HL-60/S4 treated with phorbol 12-myristate 13-acetate at 8.2 ng/mL for 4 days and 3 days (cell line): ENCODE measurements at regions not wholly inside any gene's neighbourhood (a gene's known extent, or its start where the extent isn't known, plus 50 kb on each side); places are given as distances from the start of the nearest gene placed in this dataset.

ENCODE experiments used
- in situ Hi-C: fragments of 300-500 bp; cut with MboI; formaldehyde crosslinking; loops from 2 replicates; pipeline ENCODE4 v1.15.0; 2022; ENCODE audit warnings: low sequenced_read_pairs

- in situ Hi-C loops, result no loop called here
These were observed 351.9 kb downstream of the C16orf95 start for GRCh38 chr16:86965331-86965730.

DNA sequence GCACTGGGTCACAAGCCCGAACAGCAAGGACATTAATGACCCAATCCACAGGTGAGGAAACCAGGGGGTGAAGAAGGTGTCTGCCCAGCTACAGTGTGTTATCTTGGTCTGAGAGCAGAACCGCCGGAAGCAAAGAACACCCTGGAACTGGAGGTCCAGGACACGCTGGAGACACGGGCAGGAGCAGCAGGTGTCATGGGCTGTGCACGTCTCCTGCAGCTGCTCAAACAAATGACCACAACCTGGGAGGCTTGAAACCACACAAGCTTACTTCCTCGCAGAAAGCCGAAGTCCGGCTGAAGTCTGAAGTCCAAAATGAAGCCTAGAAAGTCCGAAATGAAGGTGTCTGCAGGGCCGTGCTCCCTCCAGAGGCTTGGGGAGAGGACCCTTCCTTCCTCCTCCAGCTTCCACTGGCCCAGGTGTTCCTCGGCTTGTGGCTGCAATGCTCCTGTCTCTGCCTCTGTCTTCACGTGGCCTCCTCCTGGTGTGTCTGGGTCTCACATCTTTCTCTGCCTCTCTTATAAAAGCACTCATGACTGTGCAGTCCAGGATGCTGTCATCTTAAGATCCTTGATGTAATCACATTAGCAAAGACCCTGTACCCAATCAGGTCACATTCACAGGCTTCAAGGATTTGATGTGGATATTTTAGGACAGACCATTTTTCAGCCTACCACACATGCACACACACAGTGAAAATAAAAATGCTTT, 351.2 kb downstream of the C16orf95 start:
- in situ Hi-C loops, result no loop called here

GRCh38 chr16:86966777-86967176, 350.4 kb downstream of the C16orf95 start:
- in situ Hi-C loops, result no loop called here

DNA sequence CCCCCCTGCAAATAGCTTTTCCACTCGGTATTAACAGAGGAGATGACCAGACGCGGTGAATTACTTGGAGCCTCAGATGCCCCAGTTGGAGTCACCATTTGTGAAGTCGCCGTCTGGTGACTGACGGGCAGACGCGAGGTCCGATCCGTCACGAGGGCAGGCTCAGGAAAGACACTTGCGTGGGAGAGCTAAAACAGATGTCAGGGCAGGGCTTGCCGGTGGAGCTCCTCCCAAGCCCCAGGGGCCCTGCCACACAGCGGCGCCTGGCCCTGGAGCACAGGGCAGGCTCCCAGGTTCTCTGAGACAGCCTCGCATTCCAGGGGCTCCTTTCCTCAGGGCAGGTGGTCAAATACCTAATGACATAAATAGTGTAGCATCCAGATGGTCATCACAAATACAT, 348.3 kb downstream of the C16orf95 start:
- in situ Hi-C loops, result no loop called here

DNA sequence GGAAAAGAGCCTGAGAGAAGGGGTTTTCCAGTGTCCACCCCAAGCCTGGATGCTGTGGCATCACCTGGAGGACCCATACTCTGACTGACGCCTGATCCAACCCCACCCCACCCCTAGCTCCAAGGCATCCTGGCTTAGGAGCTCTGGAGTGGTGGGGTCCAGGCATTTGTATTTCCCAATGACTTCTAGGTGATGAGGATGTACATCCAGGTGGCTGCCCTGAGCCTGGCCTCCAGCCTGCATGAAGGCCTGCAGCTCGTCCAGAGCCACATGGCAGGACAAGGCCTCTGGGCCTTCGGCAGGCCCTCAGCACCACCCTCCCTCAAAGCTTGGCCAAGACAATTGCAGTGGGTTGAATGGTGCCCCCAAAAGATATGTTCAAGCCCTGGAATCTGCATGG, 347.5 kb downstream of the C16orf95 start:
- in situ Hi-C loops, result no loop called here

GRCh38 chr16:86970279-86970678, 346.9 kb downstream of the C16orf95 start:
- in situ Hi-C loops, result no loop called here

DNA sequence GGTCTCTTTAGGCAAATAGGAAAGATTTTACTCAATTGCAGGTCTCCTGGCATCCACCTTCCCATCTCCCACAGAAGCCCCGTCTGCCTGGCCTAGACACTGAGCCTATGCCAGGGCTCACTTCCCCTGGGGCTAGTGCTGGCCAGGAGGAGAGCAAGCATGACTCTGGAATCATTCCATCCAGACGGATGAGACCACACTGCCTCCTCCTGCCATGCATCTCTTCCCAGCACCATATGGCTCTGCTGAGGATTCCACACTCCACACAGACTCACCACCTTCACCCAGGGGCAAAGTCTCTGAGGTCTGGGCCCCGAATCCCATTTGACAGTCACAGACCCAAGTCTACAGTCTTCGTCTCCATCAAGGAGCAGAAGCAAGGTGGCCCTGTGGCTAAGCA, 346.5 kb downstream of the C16orf95 start:
- in situ Hi-C loops, result no loop called here

DNA sequence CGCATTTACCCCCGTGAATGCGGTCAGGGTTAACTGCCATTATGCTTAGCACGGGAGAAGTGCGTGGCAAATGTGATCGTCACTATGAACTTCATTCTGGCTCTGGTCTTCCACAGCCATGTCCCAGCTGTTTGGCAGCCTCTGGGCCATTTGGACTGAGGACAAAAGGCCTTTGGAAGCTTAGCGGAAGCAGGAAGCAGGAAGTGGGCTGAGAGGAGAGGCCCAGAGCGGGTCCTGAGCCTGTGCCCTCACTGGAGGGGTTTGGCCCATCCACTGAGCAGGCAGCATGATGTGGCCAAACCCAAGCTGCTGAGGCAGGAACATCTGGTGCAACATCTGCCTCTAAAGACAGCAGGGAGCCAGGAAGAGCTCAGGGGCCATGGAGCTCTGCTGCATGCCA, 345.9 kb downstream of the C16orf95 start:
- in situ Hi-C loops, result no loop called here

GRCh38 chr16:86974120-86974519, 343.1 kb downstream of the C16orf95 start:
- in situ Hi-C loops, result no loop called here

GRCh38 chr16:86975445-86975844, 341.7 kb downstream of the C16orf95 start:
- in situ Hi-C loops, result no loop called here

- in situ Hi-C loops, result no loop called here
These were observed 340.0 kb downstream of the C16orf95 start for GRCh38 chr16:86977076-86977676.

DNA sequence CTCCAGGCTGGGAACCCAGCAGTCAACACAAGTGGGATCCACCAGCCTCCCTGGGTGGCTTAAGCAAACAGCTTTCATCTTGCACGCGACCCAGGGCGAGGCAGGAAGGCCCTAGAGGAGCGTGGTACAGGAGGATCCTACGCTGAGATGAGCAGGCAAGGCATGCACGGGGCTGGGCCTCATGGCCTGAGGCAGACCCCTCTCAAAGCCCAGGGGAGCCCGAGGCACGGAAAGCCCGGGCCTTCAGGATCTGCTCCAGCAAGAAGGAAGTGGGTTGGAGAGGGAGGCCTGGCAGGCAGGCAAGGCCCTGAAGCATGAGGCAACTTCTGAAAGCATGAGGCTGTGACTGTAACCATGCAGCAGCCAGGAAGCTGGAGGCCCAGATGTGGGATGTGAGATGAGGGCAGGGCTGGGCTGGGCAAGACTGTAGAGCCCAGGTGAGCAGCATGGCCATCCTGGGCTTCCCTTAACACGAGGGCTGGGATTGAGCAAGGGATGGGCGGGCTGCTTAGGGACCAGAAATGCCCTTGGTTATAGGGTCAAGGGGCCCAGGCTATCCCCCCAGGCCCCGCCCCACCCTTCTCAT, 338.7 kb downstream of the C16orf95 start:
- in situ Hi-C loops, result no loop called here

- in situ Hi-C loops, result no loop called here
These were observed 338.1 kb downstream of the C16orf95 start for GRCh38 chr16:86979061-86979460.

- in situ Hi-C loops, result no loop called here
These were observed 337.1 kb downstream of the C16orf95 start for GRCh38 chr16:86979984-86980553.

- in situ Hi-C loops, result no loop called here
These were observed 336.5 kb downstream of the C16orf95 start for GRCh38 chr16:86980644-86981043.

DNA sequence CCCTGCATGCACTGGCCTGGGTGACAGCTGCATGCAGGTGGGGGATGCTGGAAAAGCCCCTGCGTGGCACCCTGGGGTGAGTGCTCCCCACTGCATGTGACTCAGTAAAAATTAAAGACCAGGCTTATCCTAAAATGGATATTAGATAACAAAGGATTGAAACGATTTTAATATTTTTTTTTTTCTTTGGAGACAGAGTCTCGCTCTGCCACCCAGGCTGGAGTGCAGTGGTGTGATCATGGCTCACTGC, 334.9 kb downstream of the C16orf95 start:
- in situ Hi-C loops, result no loop called here

- in situ Hi-C loops, result no loop called here
These were observed 334.3 kb downstream of the C16orf95 start for GRCh38 chr16:86982912-86983311.

- in situ Hi-C loops, result no loop called here
These were observed 333.6 kb downstream of the C16orf95 start for GRCh38 chr16:86983621-86984020.

DNA sequence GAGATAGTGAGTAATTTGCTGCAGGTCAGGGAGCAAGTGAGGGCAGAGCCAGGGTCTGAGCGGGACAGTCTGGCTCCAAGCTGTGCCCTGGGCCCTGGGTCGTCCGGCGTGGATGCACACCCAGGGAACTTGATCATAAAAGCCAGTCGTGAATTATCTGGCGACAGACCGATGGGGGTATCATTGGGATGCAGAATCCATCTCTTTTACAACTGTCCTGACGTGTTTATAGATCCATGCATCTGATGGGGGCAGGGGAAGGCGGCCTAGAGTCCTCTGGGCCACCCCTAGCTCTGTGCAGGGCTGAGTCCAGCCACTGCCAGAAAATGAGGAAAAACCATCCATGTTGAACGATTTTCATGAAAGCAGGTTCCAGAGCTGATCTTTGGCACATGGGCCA, 332.8 kb downstream of the C16orf95 start:
- in situ Hi-C loops, result no loop called here

GRCh38 chr16:86984991-86985647, 332.1 kb downstream of the C16orf95 start:
- in situ Hi-C loops, result no loop called here

DNA sequence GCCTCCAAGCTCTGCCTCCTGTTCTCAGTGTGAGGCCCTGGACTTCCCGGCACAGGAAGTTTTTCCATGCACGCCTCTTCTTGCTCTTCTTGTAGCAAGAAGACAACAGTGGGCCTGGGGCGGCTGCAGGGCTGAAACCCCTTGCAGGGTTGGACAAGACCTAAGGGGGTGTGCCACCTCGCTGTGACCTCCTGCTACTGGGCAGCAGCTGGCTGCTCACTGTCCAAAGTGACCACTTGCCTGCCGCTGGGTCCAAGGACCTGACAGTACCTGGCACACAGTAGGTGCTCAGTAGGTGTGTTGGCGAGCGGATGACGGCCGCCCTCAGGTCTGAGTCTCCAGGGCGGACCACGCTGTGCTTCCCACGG, 331.6 kb downstream of the C16orf95 start:
- in situ Hi-C loops, result no loop called here

- in situ Hi-C loops, result no loop called here
These were observed 331.1 kb downstream of the C16orf95 start for GRCh38 chr16:86986136-86986535.
